Fibroblast of skin of right quadriceps (primary cell): ENCODE measurements at regions not wholly inside any gene's neighbourhood (a gene's known extent, or its start where the extent isn't known, plus 50 kb on each side); places are given as distances from the start of the nearest gene placed in this dataset.
"Not testable (repeated sequence)": the region's sequence is repeated elsewhere in the genome, so short reads cannot be mapped to it uniquely, and the experiment has no call there.

Source experiments
- DNase-seq: peaks from one replicate; pipeline ENCODE4 v3.0.0-alpha.2; 2013

DNA sequence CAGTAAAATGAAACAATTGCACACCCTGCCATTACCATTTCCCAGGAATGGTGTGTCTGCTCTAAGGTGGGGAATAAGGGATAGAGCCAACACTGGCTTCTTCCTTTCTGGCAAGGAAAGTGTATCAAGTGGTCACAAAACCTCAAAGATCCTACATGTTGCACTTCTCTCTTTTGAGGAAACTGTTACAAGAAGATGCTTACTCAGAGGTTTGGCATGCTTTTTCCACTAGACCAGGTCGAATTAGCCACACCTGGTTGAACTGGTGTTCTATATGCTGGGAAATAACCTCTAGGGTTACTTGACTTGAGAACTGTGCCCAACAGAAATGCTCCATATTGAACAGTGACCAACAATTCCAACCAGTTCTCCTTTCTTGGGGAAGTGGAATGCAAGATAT, 102.9 kb downstream of the LRRN1 start:
- DNase-seq, result no peak

- DNase-seq, result no peak
Observed at GRCh38 chr3:3906171-3906570, 106.9 kb downstream of the LRRN1 start.

- no peak for DNase-seq
Observed at GRCh38 chr3:3907023-3907422, 107.8 kb downstream of the LRRN1 start.

DNA sequence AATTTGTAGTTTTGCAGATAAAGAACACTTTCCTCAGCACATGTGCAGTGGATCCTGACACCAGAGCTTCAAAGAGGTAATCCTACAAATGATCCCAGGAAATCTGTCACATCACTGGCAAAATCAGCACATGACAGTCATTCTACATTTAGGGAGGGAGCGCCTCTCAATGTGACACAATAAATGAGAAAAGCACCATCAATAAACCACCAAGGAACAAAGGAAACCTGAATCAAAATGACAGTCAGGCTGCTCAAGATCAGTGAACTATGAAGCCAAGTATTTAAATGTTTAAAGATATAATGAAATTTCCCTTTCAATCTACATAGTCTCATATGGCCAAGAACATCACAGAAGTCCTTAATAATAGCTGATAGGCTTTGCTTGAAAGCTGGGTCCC, 119.5 kb downstream of the LRRN1 start:
- no peak for DNase-seq

DNA sequence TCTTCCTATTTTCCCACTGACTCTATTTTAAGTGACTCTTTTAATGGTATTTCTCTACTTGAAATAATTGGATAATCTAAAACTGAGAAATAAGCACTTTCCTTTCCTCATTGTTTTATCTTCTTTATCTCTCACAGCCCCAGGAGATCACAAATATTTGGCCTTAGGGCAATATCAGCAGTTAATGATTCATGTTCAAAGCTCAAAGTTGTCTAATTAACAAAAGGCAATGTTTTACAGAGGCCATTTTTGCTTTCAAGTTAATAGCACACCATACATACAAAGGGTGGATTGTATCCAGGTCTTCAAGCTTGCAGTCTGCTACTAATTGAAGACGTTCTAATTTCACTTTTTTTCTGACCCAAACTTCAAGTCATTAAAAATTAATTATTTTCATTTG, 120.1 kb downstream of the LRRN1 start:
- DNase-seq, result no peak

- DNase-seq, result no peak
Observed at GRCh38 chr3:3923619-3924018, 124.4 kb downstream of the LRRN1 start.

GRCh38 chr3:3927198-3927597, 128.0 kb downstream of the LRRN1 start:
- DNase-seq, result no peak

- no peak for DNase-seq
Observed at GRCh38 chr3:3927965-3928364, 128.7 kb downstream of the LRRN1 start.

DNA sequence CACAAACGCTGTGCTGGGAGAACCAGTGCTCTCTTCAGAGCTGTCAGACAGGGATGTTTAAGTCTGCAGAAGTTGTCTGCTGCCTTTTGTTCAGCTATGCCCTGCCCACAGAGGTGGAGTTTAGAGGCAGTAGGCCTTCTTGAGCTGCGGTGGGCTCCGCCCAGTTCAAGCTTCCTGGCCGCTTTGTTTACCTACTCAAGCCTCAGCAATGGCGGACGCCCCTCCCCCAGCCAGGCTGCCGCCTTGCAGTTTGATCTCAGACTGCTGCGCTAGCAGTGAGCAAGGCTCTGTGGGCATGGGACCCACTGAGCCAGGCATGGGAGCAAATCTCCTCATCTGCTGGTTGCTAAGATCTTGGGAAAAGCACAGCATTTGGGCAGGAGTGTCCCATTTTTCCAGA, 142.1 kb downstream of the LRRN1 start:
- not testable (repeated sequence) for DNase-seq

DNA sequence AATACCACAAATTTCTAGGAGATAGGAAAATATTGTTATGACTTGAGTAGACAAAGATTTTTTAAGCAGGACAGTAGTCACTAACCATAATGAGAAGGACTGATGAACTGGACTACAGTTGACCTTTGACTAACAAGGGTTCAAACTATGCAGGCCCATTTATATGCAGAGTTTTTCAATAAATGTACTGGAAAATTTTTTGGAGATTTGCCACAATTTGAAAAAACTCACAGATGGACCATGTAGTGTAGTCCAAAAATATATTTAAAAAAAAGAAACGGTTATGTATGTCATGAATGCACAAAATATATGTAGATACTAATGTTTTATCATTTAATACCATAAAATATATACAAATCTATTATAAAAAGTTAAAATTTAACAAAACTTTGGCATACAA, 151.8 kb downstream of the LRRN1 start:
- DNase-seq, result no peak

GRCh38 chr3:3951501-3951900, 152.3 kb downstream of the LRRN1 start:
- DNase-seq, result no peak

- DNase-seq, result not testable (repeated sequence)
Observed at GRCh38 chr3:3962867-3963266, 163.6 kb downstream of the LRRN1 start.

DNA sequence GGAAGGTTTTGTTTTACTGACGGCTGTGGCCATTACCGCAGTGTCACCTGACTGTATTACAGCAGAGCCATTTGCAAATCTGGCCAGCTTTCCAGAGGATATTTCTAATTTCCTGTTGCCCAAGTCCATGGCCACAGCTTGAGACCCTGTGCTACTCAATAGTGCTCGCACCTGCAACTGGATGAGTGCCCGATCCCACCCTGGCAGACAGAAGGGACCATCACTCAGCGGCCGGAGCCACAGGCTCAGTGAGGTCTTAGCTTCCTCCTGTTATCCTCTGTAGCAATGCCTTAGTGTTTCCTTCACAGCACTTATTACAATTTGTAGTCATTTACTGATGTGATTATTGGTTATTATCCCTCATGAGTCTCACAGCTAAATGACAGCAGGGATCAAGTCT, 184.8 kb downstream of the LRRN1 start:
- DNase-seq, result no peak

DNA sequence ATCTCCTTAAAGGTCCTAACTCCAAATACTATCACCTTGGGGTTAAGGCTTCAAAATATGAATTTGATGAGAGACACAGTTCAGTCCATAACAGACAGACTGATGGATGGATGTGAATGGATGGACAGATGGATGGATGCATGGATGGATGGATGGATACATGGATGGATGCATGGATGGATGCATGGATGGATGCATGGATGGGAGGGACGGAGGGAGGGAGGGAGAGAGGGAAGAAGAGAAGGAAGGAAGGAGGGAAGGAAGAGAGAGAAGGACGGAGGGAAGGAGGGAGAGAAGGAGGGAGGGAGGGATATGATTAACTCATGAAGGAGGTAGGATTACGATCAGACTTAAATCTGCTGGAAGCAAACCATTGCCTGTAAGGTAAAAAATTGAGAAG, 192.4 kb downstream of the LRRN1 start:
- DNase-seq, result no peak

- no peak for DNase-seq
Observed at GRCh38 chr3:3992312-3992874, 193.2 kb downstream of the LRRN1 start.

- peak; percentile 25 for DNase-seq
Observed at GRCh38 chr3:3998140-3998922, 199.1 kb downstream of the LRRN1 start.

DNA sequence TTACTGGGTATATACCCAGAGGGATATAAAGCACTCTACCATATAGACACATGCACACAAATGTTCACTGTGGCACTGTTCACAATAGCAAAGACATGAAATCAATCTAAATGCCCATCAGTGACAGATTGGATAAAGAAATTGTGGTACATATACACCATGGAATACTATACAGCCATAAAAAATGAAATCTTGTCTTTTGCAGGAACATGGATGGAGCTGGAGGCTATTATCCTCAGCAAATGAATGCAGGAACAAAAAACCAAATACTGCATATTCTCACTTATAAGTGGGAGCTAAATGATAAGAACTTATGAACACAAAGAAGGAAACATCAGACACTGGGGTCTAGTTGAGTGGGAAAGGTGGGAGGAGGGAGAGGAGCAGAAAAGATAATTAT, 200.1 kb downstream of the LRRN1 start:
- DNase-seq, result not testable (repeated sequence)

GRCh38 chr3:4001976-4002375, 202.7 kb downstream of the LRRN1 start:
- no peak for DNase-seq

- DNase-seq, result no peak
Observed at GRCh38 chr3:4006288-4006687, 207.1 kb downstream of the LRRN1 start.

- peak; percentile 1 for DNase-seq
Observed at GRCh38 chr3:4008205-4008604, 209.0 kb downstream of the LRRN1 start.

DNA sequence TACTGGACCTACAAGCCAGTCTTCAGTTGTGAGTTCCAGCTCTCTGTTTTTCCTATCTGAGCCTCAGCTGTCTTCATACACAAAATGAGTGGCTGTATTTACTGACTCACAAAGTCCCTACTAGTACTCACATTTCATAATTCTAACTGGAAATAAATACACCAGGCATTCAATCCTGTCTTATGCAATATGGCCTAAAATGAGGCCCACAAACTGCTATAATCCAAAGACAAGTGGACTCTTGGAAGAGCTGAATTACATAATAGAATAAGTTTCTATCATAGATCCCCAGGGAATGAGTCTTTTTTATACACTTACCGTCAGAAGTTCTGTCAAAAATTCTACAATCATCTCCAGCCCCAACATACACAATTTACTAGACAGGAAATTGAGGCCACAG, 211.9 kb downstream of the LRRN1 start:
- no peak for DNase-seq

DNA sequence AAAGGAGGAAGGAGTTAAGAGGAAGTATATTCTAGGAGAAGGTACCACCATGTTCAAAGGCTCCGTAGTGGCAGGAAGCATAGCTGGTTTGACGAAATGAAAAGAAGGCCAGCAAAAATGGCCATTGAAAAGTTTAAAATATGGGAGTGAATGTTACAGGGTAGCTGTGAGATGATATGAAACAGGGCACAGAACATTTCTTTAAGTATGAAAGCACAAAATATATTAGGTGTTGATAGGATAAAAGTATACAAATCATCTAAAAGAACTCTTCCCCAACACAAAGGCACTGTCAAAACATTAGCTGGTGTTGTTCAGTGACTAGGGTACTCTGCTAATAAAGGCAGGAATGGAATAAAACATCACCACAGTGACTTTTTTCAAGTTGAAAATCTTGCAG, 216.2 kb downstream of the LRRN1 start:
- DNase-seq, result no peak

DNA sequence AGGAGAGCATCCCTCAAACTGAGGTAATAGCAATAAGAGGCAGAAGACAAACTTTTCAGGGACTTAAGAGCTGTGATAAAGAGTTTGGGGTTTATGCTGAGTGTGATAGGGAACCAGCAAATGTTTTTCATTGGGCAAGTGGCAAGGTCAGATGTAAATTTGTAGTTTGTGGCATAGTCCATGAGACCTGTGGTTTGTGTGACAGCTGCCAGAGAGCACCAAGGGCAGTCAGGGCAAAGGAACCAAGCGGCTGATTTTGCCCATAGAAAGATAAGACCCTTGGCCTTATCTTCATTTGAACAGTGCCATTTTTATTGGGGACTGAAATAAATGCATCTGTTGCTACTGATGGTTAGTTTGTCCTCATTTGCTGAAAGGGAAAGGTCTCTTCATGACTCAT, 220.3 kb downstream of the LRRN1 start:
- DNase-seq, result no peak

DNA sequence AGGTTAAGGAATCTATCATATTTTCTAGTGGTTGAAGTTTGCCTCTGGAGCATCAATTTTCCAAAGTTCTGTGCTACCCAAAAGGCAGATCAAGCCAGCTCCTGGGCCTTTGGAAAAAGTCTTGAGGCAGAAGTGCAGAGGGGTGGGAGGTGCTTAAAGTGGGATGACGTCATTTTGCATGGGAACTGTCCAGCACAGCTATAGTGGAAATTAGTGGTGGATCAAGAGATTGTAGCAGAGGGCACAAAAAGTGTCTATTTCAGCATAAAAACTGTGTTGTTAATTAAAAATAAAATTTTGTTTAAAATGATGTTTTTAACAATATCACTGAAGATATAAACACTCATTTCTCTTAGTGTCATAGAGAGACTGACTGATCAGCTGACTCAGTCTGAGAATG, 221.9 kb downstream of the LRRN1 start:
- no peak for DNase-seq

GRCh38 chr3:4029135-4029534, 229.9 kb downstream of the LRRN1 start:
- no peak for DNase-seq
